NCI-H460 (cell line): ENCODE measurements at regions not wholly inside any gene's neighbourhood (a gene's known extent, or its start where the extent isn't known, plus 50 kb on each side); places are given as distances from the start of the nearest gene placed in this dataset.

Experiments used
- DNase-seq: peaks from one replicate; pipeline ENCODE4 v3.0.0-alpha.2; 2016; ENCODE audit warnings: low read depth; ENCODE audit errors: extremely low read depth

- DNase-seq, result no peak
Observed at GRCh38 chr6:14701946-14702345, 543.9 kb upstream of the JARID2 start.

- no peak for DNase-seq
Observed at GRCh38 chr6:14702678-14703077, 543.2 kb upstream of the JARID2 start.

GRCh38 chr6:14703586-14703985 lies 542.3 kb upstream of the JARID2 start:
- no peak for DNase-seq

- no peak for DNase-seq
Observed at GRCh38 chr6:14704383-14705271, 541.2 kb upstream of the JARID2 start.

GRCh38 chr6:14705841-14706377 lies 540.0 kb upstream of the JARID2 start:
- no peak for DNase-seq

- DNase-seq, result no peak
Observed at GRCh38 chr6:14706378-14706929, 539.4 kb upstream of the JARID2 start.

- DNase-seq, result no peak
Observed at GRCh38 chr6:14707276-14707675, 538.6 kb upstream of the JARID2 start.

- no peak for DNase-seq
Observed at GRCh38 chr6:14707971-14708465, 537.9 kb upstream of the JARID2 start.

GRCh38 chr6:14709066-14709670 lies 536.7 kb upstream of the JARID2 start:
- no peak for DNase-seq

- no peak for DNase-seq
Observed at GRCh38 chr6:14709900-14710299, 536.0 kb upstream of the JARID2 start.

- DNase-seq, result no peak
Observed at GRCh38 chr6:14710421-14710820, 535.4 kb upstream of the JARID2 start.

GRCh38 chr6:14711056-14711703 lies 534.7 kb upstream of the JARID2 start:
- DNase-seq, result peak; percentile 43

GRCh38 chr6:14711704-14712379 lies 534.0 kb upstream of the JARID2 start:
- no peak for DNase-seq

- no peak for DNase-seq
Observed at GRCh38 chr6:14713008-14713960, 532.6 kb upstream of the JARID2 start.

GRCh38 chr6:14713966-14714631 lies 531.8 kb upstream of the JARID2 start:
- DNase-seq, result no peak

GRCh38 chr6:14715076-14715475 lies 530.8 kb upstream of the JARID2 start:
- DNase-seq, result no peak

GRCh38 chr6:14716499-14717146 lies 529.2 kb upstream of the JARID2 start:
- DNase-seq, result no peak

- no peak for DNase-seq
Observed at GRCh38 chr6:14717307-14717706, 528.6 kb upstream of the JARID2 start.
